GM12878 (cell line): ENCODE measurements at regions not wholly inside any gene's neighbourhood (a gene's known extent, or its start where the extent isn't known, plus 50 kb on each side); places are given as distances from the start of the nearest gene placed in this dataset.

Source experiments
- BRCA1 ChIP-seq: IDR thresholded peaks from 2 replicates; pipeline ENCODE4 v1.6.1; 2011; ENCODE audit warnings: low read depth, low read length, improper control_type of control experiment
- MXI1 ChIP-seq: fragments of 150-350 bp; IDR thresholded peaks from 2 replicates; pipeline ENCODE4 v1.6.1; 2011; ENCODE audit warnings: low read depth, mild to moderate bottlenecking, inconsistent platforms, low read length, improper control_type of control experiment
- MYB ChIP-seq: fragments of 150-350 bp; IDR thresholded peaks from 2 replicates; pipeline ENCODE4 v1.6.1; 2014; ENCODE audit warnings: mild to moderate bottlenecking, low read depth, low read length, borderline replicate concordance
- NR2C2 ChIP-seq: IDR thresholded peaks from 2 replicates; pipeline ENCODE4 v1.6.1; 2011; ENCODE audit warnings: borderline replicate concordance, low read depth; ENCODE audit not compliant: control insufficient read depth, insufficient read length
- POLR2A ChIP-seq: IDR thresholded peaks from 2 replicates; pipeline ENCODE4 v1.6.1; 2011; ENCODE audit warnings: low read depth, mild to moderate bottlenecking, low read length
- TARDBP ChIP-seq: IDR thresholded peaks from 2 replicates; pipeline ENCODE4 v1.6.1; 2016; ENCODE audit warnings: borderline replicate concordance
- TF ChIP-seq, protein P1 (sequence below), 3 experiments: IDR thresholded peaks in 2 of 3; conservative IDR thresholded peaks in 1 of 3; 2 replicates each; pipeline ENCODE4 v1.5.1; 2011; ENCODE audit warnings: low read depth in 3 of 3, low read length in 3 of 3, mild to moderate bottlenecking in 3 of 3, control low read depth in 2 of 3, moderate library complexity in 2 of 3, inconsistent platforms in 1 of 3, mixed read lengths in 1 of 3; ENCODE audit not compliant: control insufficient read depth in 2 of 3, insufficient read depth in 1 of 3; ENCODE audit errors: extremely low read depth in 1 of 3
- TF ChIP-seq, protein P2 (sequence below): IDR thresholded peaks from 2 replicates; pipeline ENCODE4 v1.6.1; 2011; ENCODE audit warnings: low read depth, mild to moderate bottlenecking, low read length, moderate library complexity, borderline replicate concordance; ENCODE audit errors: extremely low read depth

DNA sequence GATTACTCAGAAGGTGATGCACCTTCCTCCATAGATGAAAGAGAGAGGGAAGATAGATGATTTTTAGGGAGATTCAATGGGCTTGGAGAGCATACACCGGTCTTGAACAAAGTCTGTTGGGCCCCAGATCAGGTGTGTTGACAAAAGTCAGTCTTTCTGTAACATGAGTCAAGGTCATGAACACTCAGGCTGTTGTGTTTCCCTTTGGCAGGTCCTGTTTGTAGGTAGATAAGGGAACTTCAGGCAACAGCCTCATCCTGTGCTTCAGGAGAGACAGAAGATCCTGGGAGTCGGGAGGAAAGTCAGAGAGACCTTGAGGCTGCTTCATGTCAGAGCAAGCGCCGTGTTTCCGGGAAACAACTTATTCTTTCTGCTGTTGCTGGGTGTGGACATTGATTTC lies 703.1 kb downstream of the BRD1 start:
- no peak for TF ChIP-seq TARDBP
- TF ChIP-seq POLR2A: no peak
- no peak for TF ChIP-seq MXI1
- TF ChIP-seq, protein P1, sequence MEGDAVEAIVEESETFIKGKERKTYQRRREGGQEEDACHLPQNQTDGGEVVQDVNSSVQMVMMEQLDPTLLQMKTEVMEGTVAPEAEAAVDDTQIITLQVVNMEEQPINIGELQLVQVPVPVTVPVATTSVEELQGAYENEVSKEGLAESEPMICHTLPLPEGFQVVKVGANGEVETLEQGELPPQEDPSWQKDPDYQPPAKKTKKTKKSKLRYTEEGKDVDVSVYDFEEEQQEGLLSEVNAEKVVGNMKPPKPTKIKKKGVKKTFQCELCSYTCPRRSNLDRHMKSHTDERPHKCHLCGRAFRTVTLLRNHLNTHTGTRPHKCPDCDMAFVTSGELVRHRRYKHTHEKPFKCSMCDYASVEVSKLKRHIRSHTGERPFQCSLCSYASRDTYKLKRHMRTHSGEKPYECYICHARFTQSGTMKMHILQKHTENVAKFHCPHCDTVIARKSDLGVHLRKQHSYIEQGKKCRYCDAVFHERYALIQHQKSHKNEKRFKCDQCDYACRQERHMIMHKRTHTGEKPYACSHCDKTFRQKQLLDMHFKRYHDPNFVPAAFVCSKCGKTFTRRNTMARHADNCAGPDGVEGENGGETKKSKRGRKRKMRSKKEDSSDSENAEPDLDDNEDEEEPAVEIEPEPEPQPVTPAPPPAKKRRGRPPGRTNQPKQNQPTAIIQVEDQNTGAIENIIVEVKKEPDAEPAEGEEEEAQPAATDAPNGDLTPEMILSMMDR (IDR thresholded peaks at IDR 0.05 in 2 of 3, conservative IDR thresholded peaks at IDR 0.05 in 1 of 3; ENCODE audit: control insufficient read depth in 2 of 3, extremely low read depth in 1 of 3, insufficient read depth in 1 of 3, low read depth in 3 of 3, low read length in 3 of 3): no peak
- TF ChIP-seq, protein P2, sequence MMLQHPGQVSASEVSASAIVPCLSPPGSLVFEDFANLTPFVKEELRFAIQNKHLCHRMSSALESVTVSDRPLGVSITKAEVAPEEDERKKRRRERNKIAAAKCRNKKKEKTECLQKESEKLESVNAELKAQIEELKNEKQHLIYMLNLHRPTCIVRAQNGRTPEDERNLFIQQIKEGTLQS: no peak
- TF ChIP-seq BRCA1: no peak
- TF ChIP-seq MYB: no peak
- TF ChIP-seq NR2C2: no peak
